HL-60 (cell line): ENCODE measurements at regions not wholly inside any gene's neighbourhood (a gene's known extent, or its start where the extent isn't known, plus 50 kb on each side); places are given as distances from the start of the nearest gene placed in this dataset.

Experiments
- POLR2AphosphoS5 ChIP-seq: IDR thresholded peaks from 2 replicates; pipeline ENCODE4 v1.6.1; 2012; ENCODE audit warnings: low read depth
- TF ChIP-seq, protein P1 (sequence below): IDR thresholded peaks from one replicate; pipeline ENCODE4 v1.5.1; 2011; ENCODE audit warnings: low read length, control low read depth, inconsistent platforms; ENCODE audit not compliant: insufficient read depth
- TF ChIP-seq, protein P2 (sequence below): IDR thresholded peaks from 2 replicates; pipeline ENCODE4 v1.6.1; 2012; ENCODE audit warnings: low read depth; ENCODE audit not compliant: insufficient replicate concordance

DNA sequence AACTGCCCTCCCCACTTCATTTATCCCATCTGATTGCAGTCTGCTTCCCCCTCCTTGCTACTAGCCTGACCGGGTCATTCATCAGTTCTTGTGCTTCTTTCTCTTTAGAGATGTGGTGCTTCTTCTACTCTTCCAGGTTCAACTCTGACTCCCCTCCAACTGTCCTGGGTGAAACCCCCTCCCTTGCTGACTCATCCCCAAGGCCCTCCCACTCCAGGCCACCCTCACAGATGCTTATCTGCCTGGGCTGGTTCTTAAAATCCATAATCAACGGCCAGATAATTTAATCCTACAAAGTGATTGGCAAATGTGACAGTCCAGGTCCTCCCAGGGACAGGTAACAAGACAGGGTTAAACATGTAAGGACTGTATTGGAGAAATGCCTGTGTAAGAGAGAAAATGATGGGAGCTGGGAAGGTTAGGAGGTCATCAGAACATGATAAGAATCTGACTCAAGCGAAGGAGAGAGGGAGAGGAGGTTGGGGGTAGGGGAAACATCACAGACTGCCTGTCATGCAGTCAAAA is 182.8 kb upstream of the C1QTNF7 start:
- TF ChIP-seq, protein P1, sequence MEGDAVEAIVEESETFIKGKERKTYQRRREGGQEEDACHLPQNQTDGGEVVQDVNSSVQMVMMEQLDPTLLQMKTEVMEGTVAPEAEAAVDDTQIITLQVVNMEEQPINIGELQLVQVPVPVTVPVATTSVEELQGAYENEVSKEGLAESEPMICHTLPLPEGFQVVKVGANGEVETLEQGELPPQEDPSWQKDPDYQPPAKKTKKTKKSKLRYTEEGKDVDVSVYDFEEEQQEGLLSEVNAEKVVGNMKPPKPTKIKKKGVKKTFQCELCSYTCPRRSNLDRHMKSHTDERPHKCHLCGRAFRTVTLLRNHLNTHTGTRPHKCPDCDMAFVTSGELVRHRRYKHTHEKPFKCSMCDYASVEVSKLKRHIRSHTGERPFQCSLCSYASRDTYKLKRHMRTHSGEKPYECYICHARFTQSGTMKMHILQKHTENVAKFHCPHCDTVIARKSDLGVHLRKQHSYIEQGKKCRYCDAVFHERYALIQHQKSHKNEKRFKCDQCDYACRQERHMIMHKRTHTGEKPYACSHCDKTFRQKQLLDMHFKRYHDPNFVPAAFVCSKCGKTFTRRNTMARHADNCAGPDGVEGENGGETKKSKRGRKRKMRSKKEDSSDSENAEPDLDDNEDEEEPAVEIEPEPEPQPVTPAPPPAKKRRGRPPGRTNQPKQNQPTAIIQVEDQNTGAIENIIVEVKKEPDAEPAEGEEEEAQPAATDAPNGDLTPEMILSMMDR, result no peak
- TF ChIP-seq, protein P2, sequence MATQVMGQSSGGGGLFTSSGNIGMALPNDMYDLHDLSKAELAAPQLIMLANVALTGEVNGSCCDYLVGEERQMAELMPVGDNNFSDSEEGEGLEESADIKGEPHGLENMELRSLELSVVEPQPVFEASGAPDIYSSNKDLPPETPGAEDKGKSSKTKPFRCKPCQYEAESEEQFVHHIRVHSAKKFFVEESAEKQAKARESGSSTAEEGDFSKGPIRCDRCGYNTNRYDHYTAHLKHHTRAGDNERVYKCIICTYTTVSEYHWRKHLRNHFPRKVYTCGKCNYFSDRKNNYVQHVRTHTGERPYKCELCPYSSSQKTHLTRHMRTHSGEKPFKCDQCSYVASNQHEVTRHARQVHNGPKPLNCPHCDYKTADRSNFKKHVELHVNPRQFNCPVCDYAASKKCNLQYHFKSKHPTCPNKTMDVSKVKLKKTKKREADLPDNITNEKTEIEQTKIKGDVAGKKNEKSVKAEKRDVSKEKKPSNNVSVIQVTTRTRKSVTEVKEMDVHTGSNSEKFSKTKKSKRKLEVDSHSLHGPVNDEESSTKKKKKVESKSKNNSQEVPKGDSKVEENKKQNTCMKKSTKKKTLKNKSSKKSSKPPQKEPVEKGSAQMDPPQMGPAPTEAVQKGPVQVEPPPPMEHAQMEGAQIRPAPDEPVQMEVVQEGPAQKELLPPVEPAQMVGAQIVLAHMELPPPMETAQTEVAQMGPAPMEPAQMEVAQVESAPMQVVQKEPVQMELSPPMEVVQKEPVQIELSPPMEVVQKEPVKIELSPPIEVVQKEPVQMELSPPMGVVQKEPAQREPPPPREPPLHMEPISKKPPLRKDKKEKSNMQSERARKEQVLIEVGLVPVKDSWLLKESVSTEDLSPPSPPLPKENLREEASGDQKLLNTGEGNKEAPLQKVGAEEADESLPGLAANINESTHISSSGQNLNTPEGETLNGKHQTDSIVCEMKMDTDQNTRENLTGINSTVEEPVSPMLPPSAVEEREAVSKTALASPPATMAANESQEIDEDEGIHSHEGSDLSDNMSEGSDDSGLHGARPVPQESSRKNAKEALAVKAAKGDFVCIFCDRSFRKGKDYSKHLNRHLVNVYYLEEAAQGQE, result no peak
- TF ChIP-seq POLR2AphosphoS5, result no peak
